Neural progenitor cell (in vitro differentiated cells): ENCODE measurements at regions not wholly inside any gene's neighbourhood (a gene's known extent, or its start where the extent isn't known, plus 50 kb on each side); places are given as distances from the start of the nearest gene placed in this dataset.

Experiments used
- CTCF ChIP-seq: fragments of 200-600 bp; sonication (generic); IDR thresholded peaks from 2 replicates; pipeline ENCODE4 v1.5.1; 2017; ENCODE audit warnings: antibody characterized with exemption, mild to moderate bottlenecking
- EZH2 ChIP-seq: fragments of 200-600 bp; sonication (generic); IDR thresholded peaks from 2 replicates; pipeline ENCODE4 v1.6.1; 2017; ENCODE audit warnings: antibody characterized with exemption, mild to moderate bottlenecking, moderate library complexity

GRCh38 chr10:127648885-127649284 is 88.1 kb upstream of the FOXI2 start:
- TF ChIP-seq EZH2 (no peak), CTCF (no peak)
